ENCODE measurements at regions not wholly inside any gene's neighbourhood (a gene's known extent, or its start where the extent isn't known, plus 50 kb on each side); places are given as distances from the start of the nearest gene placed in this dataset.

DNA sequence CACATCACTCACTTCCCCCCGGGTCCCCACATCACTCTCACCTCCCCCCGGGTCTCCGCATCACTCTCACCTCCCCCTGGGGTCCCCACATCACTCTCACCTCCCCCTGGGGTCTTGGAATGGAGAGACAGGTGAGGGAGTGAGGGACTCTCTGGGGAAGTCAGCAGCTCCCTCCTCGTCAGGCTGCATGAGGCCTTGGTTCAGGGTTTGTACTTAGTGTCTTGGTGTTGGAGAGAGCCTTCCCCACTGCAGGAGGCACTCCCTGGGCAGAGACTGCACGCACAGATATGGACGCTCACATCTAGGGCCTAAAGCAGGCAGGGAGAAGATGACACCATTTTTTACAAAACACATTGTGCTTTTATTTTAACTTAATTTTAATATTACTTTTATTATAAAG is 56.5 kb upstream of the IRX4 start:
- no peaks in the 10 kb centered on the region for H3K36me3 Mint-ChIP-seq
- peaks cover 3% of the 10 kb centered on the region for H3K4me1 ChIP-seq
- H3K36me3 ChIP-seq: no peaks in the 10 kb centered on the region
- H3K9me3 Mint-ChIP-seq: no peaks in the 10 kb centered on the region
- no peak overlapping the region for H3K27ac ChIP-seq
- no peaks in the 10 kb centered on the region for H4K20me1 ChIP-seq (ENCODE audit: low read depth)
- H3K4me3 ChIP-seq: no peak overlapping the region
- no peaks in the 10 kb centered on the region for H3K79me2 ChIP-seq (ENCODE audit: low read depth)
- peaks cover 14% of the 10 kb centered on the region for H3K27me3 Mint-ChIP-seq (ENCODE audit: insufficient read depth, low read depth)
- no peak overlapping the region for H3K27ac Mint-ChIP-seq
- H3K4me2 ChIP-seq: no peak overlapping the region
- no peak overlapping the region for H2AFZ ChIP-seq (replicated peaks)
- H3K9me3 ChIP-seq (ENCODE audit: low read depth): no peaks in the 10 kb centered on the region
- no peak for DNase-seq (ENCODE audit: low spot score)
- H3F3A ChIP-seq (ENCODE audit: low read depth): no peaks in the 10 kb centered on the region
- peaks cover 5% of the 10 kb centered on the region for H3K4me1 Mint-ChIP-seq
- no peak overlapping the region for H3K9ac ChIP-seq
- H3K27me3 ChIP-seq: no peaks in the 10 kb centered on the region
- no peak overlapping the region for H3K4me3 Mint-ChIP-seq
- no peak for TF ChIP-seq EZH2 (IDR thresholded peaks at IDR 0.05)
- TF ChIP-seq, protein P1, sequence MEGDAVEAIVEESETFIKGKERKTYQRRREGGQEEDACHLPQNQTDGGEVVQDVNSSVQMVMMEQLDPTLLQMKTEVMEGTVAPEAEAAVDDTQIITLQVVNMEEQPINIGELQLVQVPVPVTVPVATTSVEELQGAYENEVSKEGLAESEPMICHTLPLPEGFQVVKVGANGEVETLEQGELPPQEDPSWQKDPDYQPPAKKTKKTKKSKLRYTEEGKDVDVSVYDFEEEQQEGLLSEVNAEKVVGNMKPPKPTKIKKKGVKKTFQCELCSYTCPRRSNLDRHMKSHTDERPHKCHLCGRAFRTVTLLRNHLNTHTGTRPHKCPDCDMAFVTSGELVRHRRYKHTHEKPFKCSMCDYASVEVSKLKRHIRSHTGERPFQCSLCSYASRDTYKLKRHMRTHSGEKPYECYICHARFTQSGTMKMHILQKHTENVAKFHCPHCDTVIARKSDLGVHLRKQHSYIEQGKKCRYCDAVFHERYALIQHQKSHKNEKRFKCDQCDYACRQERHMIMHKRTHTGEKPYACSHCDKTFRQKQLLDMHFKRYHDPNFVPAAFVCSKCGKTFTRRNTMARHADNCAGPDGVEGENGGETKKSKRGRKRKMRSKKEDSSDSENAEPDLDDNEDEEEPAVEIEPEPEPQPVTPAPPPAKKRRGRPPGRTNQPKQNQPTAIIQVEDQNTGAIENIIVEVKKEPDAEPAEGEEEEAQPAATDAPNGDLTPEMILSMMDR (IDR thresholded peaks at IDR 0.05): no peak
- no peak for TF ChIP-seq EZH2phosphoT487 (IDR thresholded peaks at IDR 0.05)

GRCh38 chr5:1938310-1939000 is 55.7 kb upstream of the IRX4 start:
- no peak overlapping the region for H3K27ac Mint-ChIP-seq

DNA sequence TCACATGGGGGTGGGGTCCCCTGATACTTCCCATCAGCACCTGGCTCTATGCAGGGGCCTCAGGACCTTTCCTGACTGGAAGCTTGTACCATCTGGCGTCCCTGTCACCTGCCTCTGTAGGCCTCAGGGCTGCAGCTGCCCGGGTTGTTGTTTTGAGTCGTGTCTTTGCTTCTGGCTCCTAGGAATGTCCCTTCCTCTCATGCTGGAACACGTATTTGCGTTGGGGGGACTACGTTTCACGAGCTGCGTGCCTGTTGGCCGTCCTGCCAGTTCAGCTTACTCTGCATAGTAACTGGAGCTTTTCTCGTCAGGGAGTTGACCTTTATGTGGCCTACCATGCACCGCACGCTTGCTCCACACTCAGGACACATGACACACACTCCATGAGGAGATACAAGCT is 54.9 kb upstream of the IRX4 start:
- H3K27me3 Mint-ChIP-seq (ENCODE audit: insufficient read depth, low read depth): peaks cover 22% of the 10 kb centered on the region
- no peak overlapping the region for H3K27ac Mint-ChIP-seq
- H3K4me1 Mint-ChIP-seq: peaks cover 3% of the 10 kb centered on the region

More at GRCh38 chr5:1938310-1939000, 55.7 kb upstream of the IRX4 start:
- Mint-ChIP-seq H3K27me3 (ENCODE audit: insufficient read depth, low read depth) (peaks cover 14% of the 10 kb centered on the region), H3K36me3 (no peaks in the 10 kb centered on the region), H3K4me1 (peaks cover 3% of the 10 kb centered on the region), H3K4me3 (no peak overlapping the region), H3K9me3 (no peaks in the 10 kb centered on the region)
- H3K4me2 ChIP-seq: no peak overlapping the region
- H3K79me2 ChIP-seq (ENCODE audit: low read depth): no peaks in the 10 kb centered on the region
- H3K4me1 ChIP-seq: no peaks in the 10 kb centered on the region
- no peaks in the 10 kb centered on the region for H3K9me3 ChIP-seq (ENCODE audit: low read depth)
- DNase-seq (ENCODE audit: low spot score): no peak
- TF ChIP-seq EZH2phosphoT487 (IDR thresholded peaks at IDR 0.05) (no peak), EZH2 (IDR thresholded peaks at IDR 0.05) (no peak)
- TF ChIP-seq, protein P1 (IDR thresholded peaks at IDR 0.05): no peak
- peaks cover 5% of the 10 kb centered on the region for H3K27me3 ChIP-seq
- no peak overlapping the region for H2AFZ ChIP-seq (replicated peaks)
- H3K36me3 ChIP-seq: no peaks in the 10 kb centered on the region
- H3K27ac ChIP-seq: no peak overlapping the region
- no peaks in the 10 kb centered on the region for H4K20me1 ChIP-seq (ENCODE audit: low read depth)
- no peak overlapping the region for H3K9ac ChIP-seq
- no peaks in the 10 kb centered on the region for H3F3A ChIP-seq (ENCODE audit: low read depth)
- H3K4me3 ChIP-seq: no peak overlapping the region

More for the DNA sequence above, 54.9 kb upstream of the IRX4 start:
- DNase-seq (ENCODE audit: low spot score): no peak
- H3K9ac ChIP-seq: no peak overlapping the region
- no peaks in the 10 kb centered on the region for H3K79me2 ChIP-seq (ENCODE audit: low read depth)
- H3K4me1 ChIP-seq: no peaks in the 10 kb centered on the region
- H3F3A ChIP-seq (ENCODE audit: low read depth): no peaks in the 10 kb centered on the region
- no peak overlapping the region for H3K4me2 ChIP-seq
- no peak overlapping the region for H3K27ac ChIP-seq
- H2AFZ ChIP-seq (replicated peaks): no peak overlapping the region
- no peak overlapping the region for H3K4me3 ChIP-seq
- peaks cover 13% of the 10 kb centered on the region for H3K27me3 ChIP-seq
- no peaks in the 10 kb centered on the region for H3K36me3 ChIP-seq
- no peaks in the 10 kb centered on the region for H3K36me3 Mint-ChIP-seq
- no peaks in the 10 kb centered on the region for H3K9me3 ChIP-seq (ENCODE audit: low read depth)
- no peaks in the 10 kb centered on the region for H4K20me1 ChIP-seq (ENCODE audit: low read depth)
- TF ChIP-seq EZH2 (IDR thresholded peaks at IDR 0.05) (no peak), EZH2phosphoT487 (IDR thresholded peaks at IDR 0.05) (no peak)
- TF ChIP-seq, protein P1 (IDR thresholded peaks at IDR 0.05): no peak
- H3K9me3 Mint-ChIP-seq: no peaks in the 10 kb centered on the region
- no peak overlapping the region for H3K4me3 Mint-ChIP-seq

Measured in neural progenitor cell (in vitro differentiated cells).